IMR-90 (cell line): ENCODE measurements at regions not wholly inside any gene's neighbourhood (a gene's known extent, or its start where the extent isn't known, plus 50 kb on each side); places are given as distances from the start of the nearest gene placed in this dataset.

Source experiments
- ATAC-seq: fragments of 200-7000 bp; cut with Tn5 transposase; 2 replicates; pipeline ENCODE4 v1.9.1; 2020; ENCODE audit warnings: low read depth, mild to moderate bottlenecking, moderate library complexity
- BruUV-seq: library from RNA; stranded (reverse); fragments of 400-500 nt; replicated peaks from 2 replicates; lab custom pipeline; 2021; lab: Mats Ljungman, UMichigan
- CTCF ChIA-PET: fragments of 300-600 bp; formaldehyde crosslinking; extraction: SDS; loops from one replicate; lab custom pipeline; 2021; ENCODE audit warnings: antibody characterized with exemption; lab: Yijun Ruan, JAX
- POLR2A ChIA-PET: fragments of 300-600 bp; sonication (Branson Sonifier 250); formaldehyde crosslinking; loops from one replicate; lab custom pipeline; 2022; ENCODE audit warnings: antibody characterized with exemption; ENCODE audit not compliant: unreplicated experiment; lab: Charles Lee
- DNase-seq: peaks from one replicate; pipeline ENCODE4 v3.0.0; 2013
- H2AFZ ChIP-seq: replicated peaks from 2 replicates; pipeline ENCODE3; 2013; ENCODE audit warnings: low read length, mild to moderate bottlenecking; ENCODE audit not compliant: poor library complexity
- H2AK5ac ChIP-seq: 2 replicates; pipeline ENCODE4 v1.6.1; 2013; ENCODE audit warnings: low read depth, low read length, inconsistent platforms
- H2AK9ac ChIP-seq: replicated peaks from 2 replicates; pipeline ENCODE3; 2013; ENCODE audit warnings: mild to moderate bottlenecking, low read depth, low read length, moderate library complexity; ENCODE audit not compliant: poor library complexity
- H2BK120ac ChIP-seq: 2 replicates; pipeline ENCODE4 v1.6.1; 2013; ENCODE audit warnings: low read depth, low read length, inconsistent platforms
- H2BK15ac ChIP-seq: 3 replicates; pipeline ENCODE4 v1.6.1; 2013; ENCODE audit warnings: low read depth, low read length, inconsistent platforms
- H2BK20ac ChIP-seq: 2 replicates; pipeline ENCODE4 v1.6.1; 2013; ENCODE audit warnings: low read depth, mild to moderate bottlenecking, inconsistent platforms, low read length, moderate library complexity
- H2BK5ac ChIP-seq: 2 replicates; pipeline ENCODE4 v1.6.1; 2013; ENCODE audit warnings: mild to moderate bottlenecking, low read depth, low read length, inconsistent platforms; ENCODE audit not compliant: poor library complexity, severe bottlenecking
- H3K14ac ChIP-seq: replicated peaks from 2 replicates; pipeline ENCODE4 v1.6.1; 2013; ENCODE audit warnings: low read depth, low read length, inconsistent platforms
- H3K18ac ChIP-seq: 2 replicates; pipeline ENCODE4 v1.6.1; 2013; ENCODE audit warnings: low read depth, low read length, control low read depth
- H3K23ac ChIP-seq: 2 replicates; pipeline ENCODE4 v1.6.1; 2013; ENCODE audit warnings: low read depth, low read length, inconsistent platforms
- H3K27ac ChIP-seq: 2 replicates; pipeline ENCODE4 v1.5.1; 2013; ENCODE audit warnings: mild to moderate bottlenecking, control low read depth, low read length; ENCODE audit not compliant: insufficient read depth
- H3K27me3 ChIP-seq: 2 replicates; pipeline ENCODE4 v1.6.1; 2013; ENCODE audit warnings: low read length; ENCODE audit not compliant: control insufficient read depth, insufficient read depth
- H3K36me3 ChIP-seq: 2 replicates; pipeline ENCODE4 v1.6.1; 2013; ENCODE audit warnings: low read length, mixed read lengths; ENCODE audit not compliant: control insufficient read depth, insufficient read depth
- H3K4ac ChIP-seq: 2 replicates; pipeline ENCODE4 v1.6.1; 2013; ENCODE audit warnings: low read depth, low read length, inconsistent platforms
- H3K4me1 ChIP-seq: 2 replicates; pipeline ENCODE4 v1.6.1; 2013; ENCODE audit warnings: low read length, mixed read lengths; ENCODE audit not compliant: control insufficient read depth, insufficient read depth
- H3K4me2 ChIP-seq: 2 replicates; pipeline ENCODE4 v1.6.1; 2013; ENCODE audit warnings: low read depth, mild to moderate bottlenecking, control low read depth, low read length, moderate library complexity
- H3K4me3 ChIP-seq: 2 replicates; pipeline ENCODE4 v1.5.1; 2013; ENCODE audit warnings: low read depth, mild to moderate bottlenecking, control low read depth, low read length, moderate library complexity; ENCODE audit not compliant: insufficient read depth
- H3K56ac ChIP-seq: 2 replicates; pipeline ENCODE4 v1.6.1; 2013; ENCODE audit warnings: low read length, inconsistent platforms; ENCODE audit not compliant: insufficient read depth; ENCODE audit errors: extremely low read depth
- H3K79me1 ChIP-seq, 2 experiments: 2 replicates each; pipeline ENCODE4 v1.6.1; 2013; ENCODE audit warnings: low read length in 2 of 2, inconsistent platforms in 1 of 2, low read depth in 1 of 2
- H3K9ac ChIP-seq: 2 replicates; pipeline ENCODE4 v1.6.1; 2013; ENCODE audit warnings: low read depth, low read length, control low read depth
- H3K9me1 ChIP-seq: 2 replicates; pipeline ENCODE4 v1.6.1; 2013; ENCODE audit warnings: low read length, inconsistent platforms; ENCODE audit not compliant: insufficient read depth
- H3K9me3 ChIP-seq: 2 replicates; pipeline ENCODE4 v1.6.1; 2013; ENCODE audit warnings: low read length; ENCODE audit not compliant: control insufficient read depth, insufficient read depth
- H4K20me1 ChIP-seq: 2 replicates; pipeline ENCODE4 v1.6.1; 2013; ENCODE audit warnings: low read length, inconsistent platforms; ENCODE audit not compliant: insufficient read depth
- H4K5ac ChIP-seq: 2 replicates; pipeline ENCODE4 v1.6.1; 2013; ENCODE audit warnings: mild to moderate bottlenecking, low read depth, low read length, control low read depth
- H4K8ac ChIP-seq, 2 experiments: 2 replicates each; pipeline ENCODE4 v1.6.1; 2013; ENCODE audit warnings: low read depth in 2 of 2, low read length in 2 of 2, control low read depth in 1 of 2, inconsistent platforms in 1 of 2
- H4K91ac ChIP-seq: 2 replicates; pipeline ENCODE4 v1.6.1; 2013; ENCODE audit warnings: low read depth, low read length, inconsistent platforms; ENCODE audit not compliant: insufficient read depth
- BHLHE40 ChIP-seq: fragments of 150-350 bp; IDR thresholded peaks from 2 replicates; pipeline ENCODE4 v1.6.1; 2016; ENCODE audit warnings: mild to moderate bottlenecking, low read depth, low read length
- CEBPB ChIP-seq: IDR thresholded peaks from 2 replicates; pipeline ENCODE4 v1.6.1; 2012; ENCODE audit warnings: low read depth, low read length, improper control_type of control experiment
- CHD1 ChIP-seq: IDR thresholded peaks from 2 replicates; pipeline ENCODE4 v1.6.1; 2012; ENCODE audit warnings: low read depth, low read length, improper control_type of control experiment
- FOS ChIP-seq: fragments of 150-350 bp; IDR thresholded peaks from 2 replicates; pipeline ENCODE4 v1.6.1; 2016; ENCODE audit warnings: low read depth, low read length
- MAFK ChIP-seq: IDR thresholded peaks from 2 replicates; pipeline ENCODE4 v1.6.1; 2012; ENCODE audit warnings: low read depth, low read length, improper control_type of control experiment
- MAZ ChIP-seq: IDR thresholded peaks from 2 replicates; pipeline ENCODE4 v1.6.1; 2012; ENCODE audit warnings: low read depth, mild to moderate bottlenecking, low read length, improper control_type of control experiment, moderate library complexity, borderline replicate concordance
- NFE2L2 ChIP-seq: fragments of 150-350 bp; IDR thresholded peaks from 2 replicates; pipeline ENCODE4 v1.6.1; 2016; ENCODE audit warnings: low read depth, mild to moderate bottlenecking, low read length
- POLR2A ChIP-seq: IDR thresholded peaks from 2 replicates; pipeline ENCODE4 v1.6.1; 2012; ENCODE audit warnings: mild to moderate bottlenecking, low read depth, low read length
- RAD21 ChIP-seq: IDR thresholded peaks from 2 replicates; pipeline ENCODE4 v1.6.1; 2012; ENCODE audit warnings: low read length, improper control_type of control experiment
- RCOR1 ChIP-seq: IDR thresholded peaks from 2 replicates; pipeline ENCODE4 v1.6.1; 2012; ENCODE audit warnings: mild to moderate bottlenecking, low read length, improper control_type of control experiment; ENCODE audit not compliant: insufficient replicate concordance
- SMC3 ChIP-seq: fragments of 150-350 bp; IDR thresholded peaks from 2 replicates; pipeline ENCODE4 v1.6.1; 2016; ENCODE audit warnings: low read depth, mild to moderate bottlenecking, antibody characterized with exemption, low read length, moderate library complexity
- WGBS, 2 experiments: methylation state at CpG; one replicate each; pipeline versions ENCODE4 v1.1.5 to v1.1.7; 2013; ENCODE audit warnings: missing lambda C conversion rate in 2 of 2; ENCODE audit not compliant: insufficient read length in 1 of 2; ENCODE audit errors: extremely low coverage in 2 of 2; 5-methylcytosine and 5-hydroxymethylcytosine counted together
- dilution Hi-C: fragments of 300-500 bp; cut with HindIII; formaldehyde crosslinking; loops from one replicate; pipeline ENCODE4 v1.14.3; 2018; ENCODE audit warnings: low sequenced_read_pairs; ENCODE audit not compliant: unreplicated experiment
- in situ Hi-C: fragments of 300-500 bp; cut with MboI; formaldehyde crosslinking; loops from 3 replicates; pipeline ENCODE4 v1.14.3; 2019; ENCODE audit warnings: low sequenced_read_pairs, inconsistent platforms, mixed read lengths
- intact Hi-C: fragments of 100-400 bp; cut with micrococcal nuclease; formaldehyde crosslinking; loops from 2 replicates; pipeline ENCODE4 v1.10.0; 2022
- TF ChIP-seq, protein P1 (sequence below): fragments of 150-350 bp; IDR thresholded peaks from 2 replicates; pipeline ENCODE4 v1.6.1; 2017; ENCODE audit warnings: mild to moderate bottlenecking, antibody characterized with exemption, low read length, low read depth
- TF ChIP-seq, protein P2 (sequence below): fragments of 150-350 bp; IDR thresholded peaks from 2 replicates; pipeline ENCODE4 v1.6.1; 2016; ENCODE audit warnings: low read depth, mild to moderate bottlenecking, low read length, moderate library complexity, borderline replicate concordance
- TF ChIP-seq, protein P3 (sequence below): conservative IDR thresholded peaks from 2 replicates; pipeline ENCODE4 v1.5.1; 2012; ENCODE audit warnings: mild to moderate bottlenecking, low read depth, low read length, improper control_type of control experiment

DNA sequence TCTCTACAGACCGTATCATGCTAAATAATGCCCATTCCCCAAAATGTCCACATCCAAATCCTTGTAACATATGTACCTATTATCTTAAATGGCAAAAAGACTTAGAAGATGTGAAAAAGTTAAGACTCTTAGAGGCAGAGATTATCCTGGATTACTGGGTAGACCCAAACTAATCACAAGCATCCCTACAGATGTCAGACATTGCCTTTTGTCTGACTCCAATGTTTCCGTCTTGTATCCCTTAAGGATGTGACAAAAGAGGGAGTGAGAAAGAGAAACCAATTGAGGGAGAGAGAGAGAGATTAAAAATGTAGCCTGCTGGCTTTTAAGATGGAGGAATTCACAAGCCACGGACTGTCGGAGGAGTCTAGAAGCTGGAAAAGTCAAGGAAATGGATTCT lies 401.9 kb upstream of the FSTL5 start:
- Histone ChIP-seq H4K20me1 (no peaks in the 10 kb centered on the region), H2AK5ac (no peak overlapping the region), H3K79me1 (no peaks in the 10 kb centered on the region), H3K9me3 (peaks cover 9% of the 10 kb centered on the region), H2BK120ac (no peak overlapping the region), H3K4me1 (no peaks in the 10 kb centered on the region), H3K27ac (no peak overlapping the region), H2BK15ac (no peak overlapping the region), H3K27me3 (no peaks in the 10 kb centered on the region), H2AK9ac (no peak overlapping the region), H3K36me3 (no peaks in the 10 kb centered on the region), H3K9me1 (no peaks in the 10 kb centered on the region), H3K4me2 (no peak overlapping the region), H4K91ac (no peak overlapping the region), H3K9ac (no peak overlapping the region), H4K5ac (no peak overlapping the region), H2AFZ (no peak overlapping the region), H3K56ac (no peak overlapping the region), H3K4ac (no peak overlapping the region), H2BK20ac (no peak overlapping the region), H3K14ac (no peak overlapping the region), H3K4me3 (no peak overlapping the region), H4K8ac (no peak overlapping the region), H3K23ac (no peak overlapping the region), H3K18ac (no peak overlapping the region), H2BK5ac (no peak overlapping the region)
- in situ Hi-C loops = no loop called here
- ATAC-seq (no peak), DNase-seq (no peak)
- ChIA-PET CTCF (interaction anchor here (0.5 kb wide), 1 partner anchor 778 kb away, joined by 3 read pairs; the partner anchor contains the start of gene NPY5R), POLR2A (no interaction called here)
- intact Hi-C loops = no loop called here
- TF ChIP-seq, protein P1, sequence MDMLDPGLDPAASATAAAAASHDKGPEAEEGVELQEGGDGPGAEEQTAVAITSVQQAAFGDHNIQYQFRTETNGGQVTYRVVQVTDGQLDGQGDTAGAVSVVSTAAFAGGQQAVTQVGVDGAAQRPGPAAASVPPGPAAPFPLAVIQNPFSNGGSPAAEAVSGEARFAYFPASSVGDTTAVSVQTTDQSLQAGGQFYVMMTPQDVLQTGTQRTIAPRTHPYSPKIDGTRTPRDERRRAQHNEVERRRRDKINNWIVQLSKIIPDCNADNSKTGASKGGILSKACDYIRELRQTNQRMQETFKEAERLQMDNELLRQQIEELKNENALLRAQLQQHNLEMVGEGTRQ = no peak
- TF ChIP-seq RAD21 (no peak), SMC3 (no peak), CHD1 (no peak), POLR2A (no peak), BHLHE40 (no peak), RCOR1 (no peak), MAZ (no peak), NFE2L2 (no peak), FOS (no peak), CEBPB (no peak), MAFK (no peak)
- TF ChIP-seq, protein P2, sequence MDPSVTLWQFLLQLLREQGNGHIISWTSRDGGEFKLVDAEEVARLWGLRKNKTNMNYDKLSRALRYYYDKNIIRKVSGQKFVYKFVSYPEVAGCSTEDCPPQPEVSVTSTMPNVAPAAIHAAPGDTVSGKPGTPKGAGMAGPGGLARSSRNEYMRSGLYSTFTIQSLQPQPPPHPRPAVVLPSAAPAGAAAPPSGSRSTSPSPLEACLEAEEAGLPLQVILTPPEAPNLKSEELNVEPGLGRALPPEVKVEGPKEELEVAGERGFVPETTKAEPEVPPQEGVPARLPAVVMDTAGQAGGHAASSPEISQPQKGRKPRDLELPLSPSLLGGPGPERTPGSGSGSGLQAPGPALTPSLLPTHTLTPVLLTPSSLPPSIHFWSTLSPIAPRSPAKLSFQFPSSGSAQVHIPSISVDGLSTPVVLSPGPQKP = no peak
- TF ChIP-seq, protein P3, sequence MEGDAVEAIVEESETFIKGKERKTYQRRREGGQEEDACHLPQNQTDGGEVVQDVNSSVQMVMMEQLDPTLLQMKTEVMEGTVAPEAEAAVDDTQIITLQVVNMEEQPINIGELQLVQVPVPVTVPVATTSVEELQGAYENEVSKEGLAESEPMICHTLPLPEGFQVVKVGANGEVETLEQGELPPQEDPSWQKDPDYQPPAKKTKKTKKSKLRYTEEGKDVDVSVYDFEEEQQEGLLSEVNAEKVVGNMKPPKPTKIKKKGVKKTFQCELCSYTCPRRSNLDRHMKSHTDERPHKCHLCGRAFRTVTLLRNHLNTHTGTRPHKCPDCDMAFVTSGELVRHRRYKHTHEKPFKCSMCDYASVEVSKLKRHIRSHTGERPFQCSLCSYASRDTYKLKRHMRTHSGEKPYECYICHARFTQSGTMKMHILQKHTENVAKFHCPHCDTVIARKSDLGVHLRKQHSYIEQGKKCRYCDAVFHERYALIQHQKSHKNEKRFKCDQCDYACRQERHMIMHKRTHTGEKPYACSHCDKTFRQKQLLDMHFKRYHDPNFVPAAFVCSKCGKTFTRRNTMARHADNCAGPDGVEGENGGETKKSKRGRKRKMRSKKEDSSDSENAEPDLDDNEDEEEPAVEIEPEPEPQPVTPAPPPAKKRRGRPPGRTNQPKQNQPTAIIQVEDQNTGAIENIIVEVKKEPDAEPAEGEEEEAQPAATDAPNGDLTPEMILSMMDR = no peak
- WGBS, 2 experiments = no CpG with 5 or more reads among the region's 4 CpGs
- BruUV-seq = no TSS peak
- dilution Hi-C loops = no loop called here
